Neural cell (in vitro differentiated cells): ENCODE measurements at regions not wholly inside any gene's neighbourhood (a gene's known extent, or its start where the extent isn't known, plus 50 kb on each side); places are given as distances from the start of the nearest gene placed in this dataset.

Experiments used
- EZH2 ChIP-seq: fragments of 200-600, 300-800 bp; shearing (Covaris generic), sonication (generic); IDR thresholded peaks from 2 replicates; pipeline ENCODE4 v1.6.1; 2014; ENCODE audit warnings: antibody characterized with exemption, low read length, borderline replicate concordance, mild to moderate bottlenecking; ENCODE audit not compliant: insufficient read depth, poor library complexity, severe bottlenecking
- MXI1 ChIP-seq: fragments of 450-650 bp; conservative IDR thresholded peaks from 2 replicates; pipeline ENCODE4 v1.6.1; 2014; ENCODE audit warnings: antibody characterized with exemption, mild to moderate bottlenecking; ENCODE audit not compliant: poor library complexity, severe bottlenecking
- POLR2AphosphoS5 ChIP-seq: IDR thresholded peaks from 2 replicates; pipeline ENCODE4 v1.6.1; 2012
- RAD21 ChIP-seq: fragments of 450-650 bp; conservative IDR thresholded peaks from 2 replicates; pipeline ENCODE4 v1.6.1; 2014; ENCODE audit warnings: antibody characterized with exemption, mild to moderate bottlenecking, moderate library complexity
- TAF1 ChIP-seq: IDR thresholded peaks from 2 replicates; pipeline ENCODE4 v1.6.1; 2012; ENCODE audit warnings: low read depth
- TF ChIP-seq, protein P1 (sequence below): IDR thresholded peaks from 2 replicates; pipeline ENCODE4 v1.6.1; 2012; ENCODE audit warnings: borderline replicate concordance
- TF ChIP-seq, protein P2 (sequence below): fragments of 450-650 bp; IDR thresholded peaks from 2 replicates; pipeline ENCODE4 v1.5.1; 2014; ENCODE audit warnings: antibody characterized with exemption, mild to moderate bottlenecking, moderate library complexity; ENCODE audit not compliant: poor library complexity, severe bottlenecking

DNA sequence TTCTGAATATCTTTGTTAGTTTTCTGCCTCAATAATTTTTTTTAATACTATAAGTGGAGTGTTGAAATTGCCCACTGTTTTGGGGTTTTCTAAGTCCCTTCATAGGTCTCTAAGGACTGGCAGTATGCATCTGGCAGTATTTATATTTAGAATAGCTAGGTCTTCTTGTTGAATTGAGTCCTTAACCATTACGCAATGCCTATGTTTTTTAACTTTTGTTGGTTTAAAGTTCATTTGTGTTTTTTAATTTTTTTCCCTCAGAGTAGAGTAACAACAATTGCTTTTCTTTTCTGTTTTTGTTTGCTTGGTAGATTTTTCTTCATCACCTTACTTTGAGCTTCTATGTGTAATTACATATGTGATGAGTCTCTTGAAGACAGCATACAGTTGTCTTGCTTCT lies 375.9 kb upstream of the EYS start:
- no peak for TF ChIP-seq POLR2AphosphoS5
- no peak for TF ChIP-seq MXI1
- TF ChIP-seq TAF1 = no peak
- no peak for TF ChIP-seq EZH2
- TF ChIP-seq, protein P1, sequence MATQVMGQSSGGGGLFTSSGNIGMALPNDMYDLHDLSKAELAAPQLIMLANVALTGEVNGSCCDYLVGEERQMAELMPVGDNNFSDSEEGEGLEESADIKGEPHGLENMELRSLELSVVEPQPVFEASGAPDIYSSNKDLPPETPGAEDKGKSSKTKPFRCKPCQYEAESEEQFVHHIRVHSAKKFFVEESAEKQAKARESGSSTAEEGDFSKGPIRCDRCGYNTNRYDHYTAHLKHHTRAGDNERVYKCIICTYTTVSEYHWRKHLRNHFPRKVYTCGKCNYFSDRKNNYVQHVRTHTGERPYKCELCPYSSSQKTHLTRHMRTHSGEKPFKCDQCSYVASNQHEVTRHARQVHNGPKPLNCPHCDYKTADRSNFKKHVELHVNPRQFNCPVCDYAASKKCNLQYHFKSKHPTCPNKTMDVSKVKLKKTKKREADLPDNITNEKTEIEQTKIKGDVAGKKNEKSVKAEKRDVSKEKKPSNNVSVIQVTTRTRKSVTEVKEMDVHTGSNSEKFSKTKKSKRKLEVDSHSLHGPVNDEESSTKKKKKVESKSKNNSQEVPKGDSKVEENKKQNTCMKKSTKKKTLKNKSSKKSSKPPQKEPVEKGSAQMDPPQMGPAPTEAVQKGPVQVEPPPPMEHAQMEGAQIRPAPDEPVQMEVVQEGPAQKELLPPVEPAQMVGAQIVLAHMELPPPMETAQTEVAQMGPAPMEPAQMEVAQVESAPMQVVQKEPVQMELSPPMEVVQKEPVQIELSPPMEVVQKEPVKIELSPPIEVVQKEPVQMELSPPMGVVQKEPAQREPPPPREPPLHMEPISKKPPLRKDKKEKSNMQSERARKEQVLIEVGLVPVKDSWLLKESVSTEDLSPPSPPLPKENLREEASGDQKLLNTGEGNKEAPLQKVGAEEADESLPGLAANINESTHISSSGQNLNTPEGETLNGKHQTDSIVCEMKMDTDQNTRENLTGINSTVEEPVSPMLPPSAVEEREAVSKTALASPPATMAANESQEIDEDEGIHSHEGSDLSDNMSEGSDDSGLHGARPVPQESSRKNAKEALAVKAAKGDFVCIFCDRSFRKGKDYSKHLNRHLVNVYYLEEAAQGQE = no peak
- TF ChIP-seq, protein P2, sequence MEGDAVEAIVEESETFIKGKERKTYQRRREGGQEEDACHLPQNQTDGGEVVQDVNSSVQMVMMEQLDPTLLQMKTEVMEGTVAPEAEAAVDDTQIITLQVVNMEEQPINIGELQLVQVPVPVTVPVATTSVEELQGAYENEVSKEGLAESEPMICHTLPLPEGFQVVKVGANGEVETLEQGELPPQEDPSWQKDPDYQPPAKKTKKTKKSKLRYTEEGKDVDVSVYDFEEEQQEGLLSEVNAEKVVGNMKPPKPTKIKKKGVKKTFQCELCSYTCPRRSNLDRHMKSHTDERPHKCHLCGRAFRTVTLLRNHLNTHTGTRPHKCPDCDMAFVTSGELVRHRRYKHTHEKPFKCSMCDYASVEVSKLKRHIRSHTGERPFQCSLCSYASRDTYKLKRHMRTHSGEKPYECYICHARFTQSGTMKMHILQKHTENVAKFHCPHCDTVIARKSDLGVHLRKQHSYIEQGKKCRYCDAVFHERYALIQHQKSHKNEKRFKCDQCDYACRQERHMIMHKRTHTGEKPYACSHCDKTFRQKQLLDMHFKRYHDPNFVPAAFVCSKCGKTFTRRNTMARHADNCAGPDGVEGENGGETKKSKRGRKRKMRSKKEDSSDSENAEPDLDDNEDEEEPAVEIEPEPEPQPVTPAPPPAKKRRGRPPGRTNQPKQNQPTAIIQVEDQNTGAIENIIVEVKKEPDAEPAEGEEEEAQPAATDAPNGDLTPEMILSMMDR = no peak
- TF ChIP-seq RAD21 = no peak
